NCI-H774 (cell line): ENCODE measurements at regions not wholly inside any gene's neighbourhood (a gene's known extent, or its start where the extent isn't known, plus 50 kb on each side); places are given as distances from the start of the nearest gene placed in this dataset.
A peak's percentile ranks its signal among the peaks of the same experiment; 100 is the strongest.

ENCODE experiments used
- DNase-seq: peaks from one replicate; lab custom pipeline; 2025; lab: John Stamatoyannopoulos, UW

DNA sequence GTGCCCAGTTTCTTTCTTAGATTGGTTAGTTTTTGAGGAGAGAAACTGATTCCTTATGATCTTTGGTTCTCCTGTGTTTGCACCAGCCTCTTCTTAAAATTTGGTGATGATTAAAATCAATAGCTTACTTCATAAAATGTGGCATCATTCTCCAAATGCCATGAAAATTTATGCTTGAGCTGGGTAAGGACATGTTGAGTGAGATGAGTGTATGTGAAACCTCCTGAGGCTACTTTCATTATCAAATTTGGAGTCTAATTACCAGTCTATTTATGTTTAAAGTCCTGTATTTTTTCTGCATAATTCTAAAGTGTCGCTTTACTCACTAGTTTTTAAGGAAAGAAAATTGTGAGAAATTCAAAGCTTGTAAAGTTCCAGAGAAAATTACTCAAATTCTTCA, 102.1 kb downstream of the DIPK2A start:
- DNase-seq, result no peak

DNA sequence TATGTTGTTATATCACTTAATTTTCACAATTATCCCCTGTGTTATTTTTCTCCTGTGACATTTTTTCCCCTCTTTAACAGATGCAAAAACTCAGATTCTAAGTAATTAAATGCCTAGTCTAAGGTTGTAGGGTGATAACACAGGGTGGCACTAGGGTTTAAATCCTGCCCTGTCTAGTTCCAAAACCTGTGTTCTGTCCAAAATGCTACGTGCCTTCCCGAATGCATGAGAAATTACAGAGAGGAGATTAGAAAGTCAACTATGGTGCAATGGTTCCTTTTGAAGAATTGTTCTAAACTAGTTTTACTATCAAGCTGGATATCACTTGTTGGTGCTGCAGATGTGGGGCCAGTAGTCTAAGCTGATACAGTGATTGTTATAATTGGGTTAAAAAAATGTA, 108.0 kb downstream of the DIPK2A start:
- no peak for DNase-seq

DNA sequence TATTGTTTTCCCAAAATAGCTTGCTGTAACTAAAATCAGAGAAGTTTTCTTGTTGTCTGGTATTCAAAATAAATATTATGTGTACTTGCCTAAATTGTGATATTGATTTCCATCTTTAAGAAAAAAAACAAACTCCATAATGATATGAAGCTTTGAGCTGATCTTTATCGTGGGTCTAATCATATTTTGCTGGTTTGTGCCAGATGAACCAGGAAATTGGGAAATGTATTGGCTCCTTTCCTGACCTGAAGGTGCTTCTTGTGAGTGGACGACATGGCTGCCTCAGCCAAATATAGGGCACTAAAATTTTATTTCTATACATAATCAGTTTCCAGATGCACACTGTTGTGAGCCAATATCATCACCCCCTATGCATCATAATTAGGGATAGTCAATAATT, 113.3 kb downstream of the DIPK2A start:
- no peak for DNase-seq

DNA sequence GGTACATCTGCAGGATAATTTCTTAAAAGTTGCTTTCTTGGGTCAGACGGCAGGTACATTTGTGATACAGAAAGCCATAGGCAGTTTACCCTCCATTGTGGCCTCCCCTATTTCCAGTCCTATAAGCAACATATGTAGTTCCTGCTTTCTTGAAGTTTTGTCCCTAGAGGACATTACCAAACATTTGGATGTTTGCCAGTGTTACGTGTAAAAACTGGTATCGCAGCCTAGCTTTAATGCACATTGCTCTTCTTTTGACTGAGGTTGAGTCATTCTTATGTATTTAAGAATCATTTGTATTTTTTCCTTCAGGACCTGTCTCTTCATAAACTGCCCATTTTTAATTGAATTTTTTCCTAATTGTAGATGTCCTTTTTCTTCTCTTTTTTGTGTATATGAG, 114.3 kb downstream of the DIPK2A start:
- peak; percentile 10 for DNase-seq

DNA sequence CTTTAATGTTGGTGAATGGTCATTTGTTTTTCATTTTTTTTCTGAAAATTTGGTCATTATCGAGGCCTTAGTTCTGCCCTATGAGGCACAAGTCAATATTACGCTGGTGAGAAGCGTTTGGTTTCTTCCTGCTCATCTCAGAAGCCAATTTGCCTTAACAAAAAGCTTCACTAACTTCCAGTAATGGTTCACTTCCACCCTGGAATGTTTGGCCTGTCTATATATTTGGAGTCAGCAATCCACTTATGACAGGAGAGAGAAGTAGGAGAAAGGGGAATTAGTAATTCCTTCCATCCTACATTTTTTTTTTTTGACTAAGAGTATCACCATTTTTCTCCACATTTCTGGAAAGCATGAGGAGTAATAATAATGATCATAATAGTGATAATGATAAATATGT, 124.4 kb downstream of the DIPK2A start:
- no peak for DNase-seq

DNA sequence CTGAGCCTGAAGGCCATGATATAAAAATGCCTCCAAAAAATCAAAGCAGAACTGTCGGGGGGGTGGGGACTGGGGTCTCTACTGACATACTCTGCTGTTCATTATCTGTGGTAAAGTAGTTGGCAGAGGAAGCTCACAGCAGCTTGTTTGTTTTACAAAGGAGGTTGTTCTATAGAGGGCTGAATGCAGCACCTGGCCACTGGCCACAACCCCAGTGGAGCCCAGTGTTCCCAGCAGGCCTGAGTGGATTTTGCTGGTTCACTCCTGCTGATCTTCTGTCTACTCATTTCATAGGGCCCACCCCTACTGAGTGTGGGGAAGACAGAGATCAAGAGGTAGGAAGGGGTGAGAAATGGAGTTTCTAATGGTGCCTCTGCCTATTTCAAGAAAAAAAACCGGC, 125.5 kb downstream of the DIPK2A start:
- no peak for DNase-seq

DNA sequence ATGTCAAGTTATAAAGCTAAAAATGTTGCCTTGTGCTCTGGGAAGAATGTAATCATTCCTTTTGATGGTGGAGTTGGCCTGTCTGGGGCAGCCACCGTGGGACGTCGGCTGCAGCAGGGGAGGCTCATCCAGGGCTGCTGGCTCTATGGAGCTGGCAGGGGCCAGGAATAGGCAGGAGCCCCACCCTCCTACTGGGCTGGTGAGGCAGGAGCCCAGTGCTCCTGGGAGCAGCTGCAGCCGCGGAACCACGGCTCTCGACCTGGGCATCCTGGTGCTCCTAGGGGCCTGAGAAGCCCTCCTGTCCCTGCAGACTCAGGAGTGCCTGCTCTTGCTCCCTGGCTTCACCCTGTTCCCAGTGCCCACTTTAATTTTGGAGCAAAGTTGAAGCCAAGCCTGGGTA, 127.1 kb downstream of the DIPK2A start:
- no peak for DNase-seq

DNA sequence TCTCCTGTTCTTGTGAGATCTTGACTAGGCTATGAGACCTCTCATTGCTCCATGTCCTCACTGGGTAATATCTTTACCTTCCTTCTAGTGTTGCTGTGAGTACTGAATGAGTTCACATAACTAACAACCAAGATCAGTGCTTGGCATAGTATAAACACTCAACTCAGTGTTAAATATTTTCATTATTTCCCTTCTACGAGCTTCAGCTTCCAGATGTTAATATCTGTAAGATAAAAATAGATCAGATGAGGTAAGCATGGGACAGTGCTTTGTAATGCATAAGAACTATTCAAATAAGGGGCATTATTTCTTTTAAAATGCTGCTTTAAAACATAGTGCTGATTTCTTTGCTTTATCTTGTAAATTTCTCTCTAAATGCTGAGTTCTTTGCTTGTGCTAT, 130.8 kb downstream of the DIPK2A start:
- DNase-seq, result no peak

DNA sequence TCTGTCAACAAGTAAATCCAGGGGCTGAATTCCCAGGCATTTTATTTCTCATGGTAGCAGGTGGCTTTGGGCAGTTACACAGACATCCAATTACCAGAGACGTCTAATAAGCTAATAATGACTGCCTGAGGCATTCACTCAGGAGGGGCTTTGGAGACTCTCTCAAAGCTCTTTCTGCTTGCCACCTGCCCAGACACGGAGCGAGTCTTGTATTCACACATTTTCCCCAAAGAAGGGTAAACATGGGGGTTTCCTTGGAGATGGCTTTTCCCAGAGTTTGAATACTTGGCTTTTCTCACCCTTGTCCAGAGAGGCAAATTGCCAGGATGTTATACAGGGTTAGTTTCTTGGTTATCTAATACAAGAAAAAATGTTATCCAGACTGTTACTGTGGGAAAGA, 132.6 kb downstream of the DIPK2A start:
- DNase-seq, result peak; percentile 72

DNA sequence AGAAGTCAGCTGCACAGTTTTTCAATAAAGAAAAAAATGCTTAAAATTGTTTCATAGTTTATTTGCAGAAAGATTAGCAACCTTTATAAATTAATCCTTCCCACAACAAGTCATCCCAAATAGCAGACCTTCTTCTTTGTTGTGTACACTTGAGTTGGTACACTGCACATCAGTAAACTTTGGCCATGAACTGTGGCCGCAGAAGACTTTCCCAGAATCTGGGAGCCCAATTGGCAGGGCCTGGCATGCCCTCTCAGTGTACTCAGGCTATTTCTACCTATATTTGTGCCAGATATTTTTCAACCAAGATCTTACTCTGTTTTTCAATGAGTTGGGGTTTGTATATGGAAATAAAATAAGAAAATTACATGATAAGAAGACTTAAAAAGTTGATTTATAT, 133.1 kb downstream of the DIPK2A start:
- DNase-seq, result no peak

DNA sequence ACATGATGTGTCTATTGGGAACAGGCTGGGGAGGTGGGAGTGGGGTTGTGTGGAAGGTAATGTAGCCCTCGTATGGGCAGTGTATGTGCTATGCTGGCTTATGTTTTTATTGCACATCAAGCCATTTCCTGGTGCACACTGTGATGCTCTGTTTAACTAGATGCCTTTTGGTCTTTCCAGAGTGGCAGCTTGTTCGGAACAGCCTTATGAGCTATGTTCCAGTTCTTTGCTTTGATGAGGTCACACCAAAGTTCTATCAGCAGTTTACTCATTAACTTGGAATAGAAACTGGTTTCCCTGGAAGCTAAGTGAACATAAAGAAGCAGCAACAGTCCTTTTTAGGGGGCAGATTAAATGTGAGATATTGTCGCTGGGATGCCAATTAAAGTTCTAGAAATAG, 133.9 kb downstream of the DIPK2A start:
- DNase-seq, result no peak

DNA sequence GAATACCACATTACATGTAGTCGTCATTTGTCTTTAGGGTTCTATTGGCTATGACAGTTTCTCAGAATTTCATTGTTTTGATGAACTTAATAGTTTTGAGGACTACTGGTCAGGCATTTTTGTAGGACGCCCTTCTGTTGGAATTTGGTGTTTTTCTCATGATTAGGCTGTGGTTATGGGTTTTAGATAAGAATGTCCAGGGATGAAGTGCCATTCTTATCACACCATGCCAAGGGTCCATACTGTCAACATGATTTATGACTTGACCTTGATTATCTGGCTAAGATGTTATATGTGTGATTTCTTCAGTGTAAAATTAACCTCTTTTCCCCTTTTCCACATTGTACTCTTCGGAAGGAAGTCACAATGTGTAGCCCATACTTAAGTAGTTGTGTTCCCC, 135.3 kb downstream of the DIPK2A start:
- DNase-seq, result no peak

DNA sequence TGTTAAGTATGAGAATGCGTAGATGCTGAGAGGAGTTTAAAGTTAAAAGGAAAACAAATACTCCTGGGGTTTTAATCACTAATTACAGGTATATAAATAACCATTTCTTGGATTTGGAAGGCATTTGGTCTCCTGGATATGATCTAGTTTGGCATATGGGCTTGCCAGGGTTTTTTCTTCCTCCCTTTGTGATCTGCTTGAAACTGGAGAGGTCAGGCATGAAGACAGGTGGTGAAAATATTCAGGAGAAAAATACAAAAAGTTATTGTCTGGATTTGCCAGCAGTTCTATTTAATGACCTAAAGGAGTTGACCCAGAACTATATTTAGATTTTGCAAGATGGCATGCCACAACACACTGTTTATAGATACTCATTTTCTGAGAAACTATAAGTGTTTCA, 136.3 kb downstream of the DIPK2A start:
- peak; percentile 15 for DNase-seq

DNA sequence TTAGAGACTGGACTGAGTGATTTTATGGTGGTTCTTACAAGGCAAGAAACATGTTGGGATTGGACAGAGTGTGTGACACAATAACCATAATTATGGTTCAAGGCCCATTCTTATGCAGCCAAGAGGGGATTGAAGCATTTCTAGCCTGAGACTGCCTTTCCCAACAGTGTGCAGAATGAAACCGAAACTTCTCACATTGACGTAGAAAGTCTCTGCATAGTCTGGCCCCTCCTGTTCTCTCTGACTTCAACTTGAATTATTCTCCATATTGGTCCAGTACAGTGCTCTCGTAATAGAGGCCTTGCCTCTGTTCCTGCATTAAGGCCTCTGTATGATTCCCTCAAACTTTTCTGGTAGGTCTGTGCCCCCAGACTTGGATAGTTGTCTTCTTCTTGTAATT, 138.3 kb downstream of the DIPK2A start:
- no peak for DNase-seq

DNA sequence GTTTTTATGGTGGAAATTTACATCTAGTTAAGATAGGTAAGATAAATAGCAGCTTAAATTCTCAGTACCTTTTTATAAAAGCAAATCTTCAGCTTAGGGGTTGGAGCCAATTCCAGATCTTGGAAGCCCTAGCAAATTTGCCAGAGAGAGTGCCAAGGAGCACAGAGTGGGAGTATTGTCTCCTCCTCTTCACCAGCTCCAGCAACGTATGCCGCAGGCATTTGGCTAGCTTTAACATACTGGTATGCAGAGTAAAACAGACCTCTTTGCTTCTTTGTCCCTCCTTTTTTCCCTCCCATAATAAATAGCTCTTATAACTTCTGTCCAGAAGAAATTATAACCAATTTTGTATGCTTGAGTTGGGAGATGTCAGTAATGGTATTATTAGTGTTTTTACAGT, 140.4 kb downstream of the DIPK2A start:
- DNase-seq, result no peak

DNA sequence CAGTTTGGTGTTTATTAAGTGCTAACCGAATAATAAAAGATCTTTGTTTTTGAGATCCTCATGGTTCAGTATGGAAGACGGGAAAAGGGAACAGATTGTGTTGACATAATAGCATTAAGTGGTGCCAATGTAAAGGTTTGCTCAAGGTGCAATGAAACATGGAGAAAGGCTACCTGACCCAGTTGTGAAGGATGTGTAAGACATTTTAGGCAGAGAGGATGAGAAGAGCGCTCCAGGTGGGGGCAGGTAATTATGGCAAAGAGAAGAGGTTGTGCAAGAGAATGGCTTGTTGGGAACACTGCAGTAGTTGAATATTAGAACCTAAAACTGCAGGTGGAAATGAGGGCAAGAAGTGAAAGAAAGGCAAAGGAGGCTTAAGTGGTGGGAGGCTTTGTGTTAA, 140.8 kb downstream of the DIPK2A start:
- no peak for DNase-seq

DNA sequence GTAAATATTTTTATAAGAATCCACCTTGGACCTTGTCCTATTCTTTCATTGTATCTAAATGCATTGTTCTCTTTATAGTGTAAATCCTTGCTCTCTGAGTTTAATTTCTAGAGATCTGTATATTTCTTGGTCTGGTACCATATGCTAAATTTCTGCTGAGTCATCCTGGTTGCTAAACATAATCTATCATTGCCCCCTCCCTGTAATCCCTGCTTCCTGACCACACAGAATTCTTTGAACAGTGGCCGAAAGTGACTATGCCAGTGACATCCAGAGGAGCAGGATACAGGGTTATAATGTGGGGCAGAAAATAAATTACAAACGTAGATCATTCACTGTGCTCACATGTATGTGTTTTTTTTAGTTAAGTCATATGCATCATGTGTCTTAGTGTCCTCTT, 143.1 kb downstream of the DIPK2A start:
- no peak for DNase-seq

DNA sequence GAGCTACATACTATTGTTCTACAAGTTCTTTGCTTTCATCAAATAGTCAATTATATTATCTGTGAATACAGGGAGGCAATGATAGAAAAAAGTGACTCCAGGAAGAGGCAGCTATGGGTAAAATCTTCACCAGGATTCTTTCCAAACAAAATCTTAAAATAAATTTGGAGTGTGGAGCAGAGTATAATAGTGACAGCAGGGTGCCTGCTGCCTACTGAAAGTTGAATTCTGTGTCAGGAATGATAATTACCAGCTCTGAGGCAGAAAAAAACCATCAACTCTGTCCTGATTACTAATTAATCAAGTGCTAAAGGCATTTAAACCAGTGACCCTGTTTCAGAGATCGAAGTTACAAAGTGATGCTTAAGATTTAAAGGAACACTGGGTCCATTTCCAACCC, 148.0 kb downstream of the DIPK2A start:
- DNase-seq, result no peak

DNA sequence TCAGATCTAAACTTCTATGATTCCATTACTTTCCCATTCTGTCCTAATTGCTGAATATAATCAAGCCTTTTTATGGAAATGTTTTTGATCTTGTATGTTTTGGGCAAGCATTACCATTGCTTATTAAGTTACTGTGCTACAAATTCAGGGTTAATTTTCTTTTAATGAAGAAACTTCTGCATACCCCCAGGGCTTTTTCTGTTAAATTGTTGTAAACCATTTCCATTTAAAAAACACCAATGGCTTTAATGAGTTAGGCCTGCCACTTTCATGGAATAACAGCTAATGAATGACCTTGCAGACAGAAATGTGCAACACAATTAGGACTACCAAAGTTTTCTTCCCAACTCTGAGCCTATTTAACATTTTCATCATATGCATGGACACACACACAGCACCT, 150.0 kb downstream of the DIPK2A start:
- no peak for DNase-seq

DNA sequence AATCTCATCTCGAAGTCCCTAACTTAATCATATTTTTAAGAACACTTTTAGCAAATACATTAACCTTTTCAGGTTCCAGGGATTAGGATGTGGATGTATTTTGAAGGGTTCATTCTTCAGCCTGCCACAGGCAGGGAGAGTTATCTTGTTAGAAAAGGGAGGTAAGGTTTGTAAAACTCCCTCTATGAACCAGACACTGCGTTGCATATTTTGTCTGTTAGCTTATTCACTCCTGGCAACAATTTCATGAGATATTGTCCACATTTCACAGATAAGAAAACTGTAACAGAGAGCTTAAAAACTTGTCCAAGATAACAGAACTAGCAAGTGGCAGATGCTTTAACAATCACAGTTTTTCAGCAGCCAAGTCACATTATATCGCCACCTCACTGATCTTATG, 155.4 kb downstream of the DIPK2A start:
- DNase-seq, result no peak

DNA sequence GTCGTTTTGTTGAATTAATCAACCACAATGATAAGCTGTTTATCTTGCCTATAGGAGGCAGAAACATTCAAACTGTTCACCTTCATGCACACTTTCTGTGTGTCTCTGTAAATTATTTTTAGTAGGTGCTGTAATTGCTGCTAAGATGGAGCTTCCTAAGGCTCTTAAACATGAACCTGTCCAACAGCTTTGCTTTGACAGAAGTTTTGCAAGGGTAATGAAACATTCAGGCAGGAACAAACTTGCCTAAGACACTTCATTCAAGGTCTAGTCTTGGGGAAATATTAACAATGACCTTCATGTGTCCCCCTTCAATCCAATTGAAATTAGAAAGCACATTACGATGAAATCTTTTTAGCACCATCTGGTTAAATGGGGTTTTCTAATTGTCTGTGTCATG, 156.1 kb downstream of the DIPK2A start:
- no peak for DNase-seq

DNA sequence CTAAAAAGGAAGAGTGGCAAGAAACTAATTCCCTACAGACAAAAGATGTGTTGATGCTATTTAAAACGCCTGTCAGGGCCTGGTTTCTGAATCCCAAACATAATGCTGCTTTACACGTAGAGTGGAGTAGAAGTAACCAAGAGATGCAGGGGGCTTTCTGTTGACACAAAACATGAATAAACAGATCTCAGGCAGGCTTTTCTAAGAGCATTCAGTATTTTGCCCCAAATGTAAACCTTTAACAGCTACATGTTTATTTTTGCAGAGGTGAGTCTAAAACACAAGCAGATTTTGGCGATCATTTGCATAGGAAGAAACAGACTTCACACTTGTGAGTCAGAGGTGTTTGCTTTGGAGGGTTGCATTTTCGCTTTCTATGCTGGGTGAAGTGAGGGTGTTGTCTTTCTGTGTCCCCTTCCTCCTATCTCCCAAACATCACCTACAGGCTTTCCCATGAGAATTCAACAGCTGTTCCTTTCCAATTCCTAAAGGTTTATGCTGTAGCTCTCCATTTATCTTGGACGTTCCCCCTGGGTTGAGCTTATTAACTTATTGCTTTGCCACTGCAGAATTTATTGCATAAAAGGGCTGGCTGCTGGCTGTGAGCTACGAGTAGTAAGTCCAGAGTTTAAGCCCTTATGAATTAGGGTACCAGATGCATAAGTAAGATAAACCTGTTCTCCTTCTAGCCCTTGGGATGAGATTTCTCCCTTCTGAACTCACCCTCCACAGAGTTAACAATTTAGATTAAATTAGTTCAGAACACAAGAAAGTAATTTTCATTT, 156.7 kb downstream of the DIPK2A start:
- no peak for DNase-seq

DNA sequence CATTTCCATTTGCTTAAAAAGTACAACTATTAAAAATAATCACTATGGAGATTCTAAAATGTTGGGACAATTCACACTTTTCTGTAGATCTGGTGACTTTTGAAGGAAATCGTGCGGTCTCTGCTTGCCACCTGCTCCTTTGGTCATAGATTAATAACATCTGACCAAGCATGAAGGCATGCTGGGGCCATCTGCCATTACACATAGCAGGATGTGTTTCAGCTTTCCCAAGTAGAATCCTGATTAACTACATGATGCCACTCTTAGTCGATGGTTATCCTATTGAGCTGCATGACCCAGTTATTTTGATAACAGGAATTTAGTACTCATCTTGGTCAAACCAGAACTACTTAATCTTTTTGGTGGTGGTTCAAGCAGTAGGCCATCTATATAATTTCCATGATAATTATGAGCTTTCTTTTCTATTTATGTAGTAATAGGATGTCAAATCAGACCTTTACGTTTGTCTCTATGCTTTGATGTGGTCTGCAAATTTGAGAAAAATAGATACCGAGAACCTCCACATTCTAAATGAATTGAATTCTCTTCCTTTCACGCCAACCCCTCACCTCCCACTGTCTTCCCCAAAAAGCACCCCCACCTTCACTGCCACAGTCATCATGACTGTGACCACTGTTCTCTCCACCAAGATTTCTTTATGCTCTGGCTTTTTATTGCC, 158.1 kb downstream of the DIPK2A start:
- DNase-seq, result no peak

DNA sequence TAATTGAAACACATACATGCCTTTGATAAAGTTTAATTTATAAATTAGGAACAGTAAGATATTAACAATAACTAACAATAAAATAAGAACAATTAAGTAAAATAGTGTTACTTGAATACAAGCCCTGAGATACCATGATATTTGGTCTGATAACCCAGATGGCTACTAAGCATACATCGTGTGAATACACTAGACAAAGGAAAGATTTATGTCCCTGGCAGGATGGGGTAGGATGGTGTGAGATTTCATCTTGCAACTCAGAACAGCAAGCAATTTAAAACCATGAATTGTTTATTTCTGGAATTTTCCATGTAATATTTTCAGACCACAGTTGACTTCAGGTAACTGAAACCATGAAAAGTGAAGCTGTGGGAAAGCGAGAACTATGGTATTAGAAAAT, 169.5 kb downstream of the DIPK2A start:
- no peak for DNase-seq
